GM19328 (cell line): ENCODE measurements at regions not wholly inside any gene's neighbourhood (a gene's known extent, or its start where the extent isn't known, plus 50 kb on each side); places are given as distances from the start of the nearest gene placed in this dataset.

Experiments used
- ATAC-seq: cut with Tn5 transposase; IDR thresholded peaks from one replicate; pipeline ENCODE4 v1.9.1; 2021; ENCODE audit warnings: mild to moderate bottlenecking, moderate library complexity; ENCODE audit not compliant: unreplicated experiment

- no peak for ATAC-seq
Measured at GRCh38 chr13:90084684-90085290, 1262.7 kb upstream of the MIR17HG start.

- ATAC-seq: no peak
Measured at GRCh38 chr13:90089051-90089450, 1258.4 kb upstream of the MIR17HG start.

GRCh38 chr13:90091611-90092010, 1255.9 kb upstream of the MIR17HG start:
- ATAC-seq: no peak

GRCh38 chr13:90094357-90094756, 1253.1 kb upstream of the MIR17HG start:
- ATAC-seq: no peak

GRCh38 chr13:90098577-90098976, 1248.9 kb upstream of the MIR17HG start:
- ATAC-seq: no peak

GRCh38 chr13:90099847-90100246, 1247.6 kb upstream of the MIR17HG start:
- ATAC-seq: no peak

GRCh38 chr13:90103099-90103784, 1244.2 kb upstream of the MIR17HG start:
- ATAC-seq: no peak

- ATAC-seq: no peak
Measured at GRCh38 chr13:90104764-90105163, 1242.7 kb upstream of the MIR17HG start.

GRCh38 chr13:90105276-90105675, 1242.2 kb upstream of the MIR17HG start:
- ATAC-seq: no peak

- ATAC-seq: no peak
Measured at GRCh38 chr13:90105849-90106496, 1241.5 kb upstream of the MIR17HG start.

- no peak for ATAC-seq
Measured at GRCh38 chr13:90107661-90108060, 1239.8 kb upstream of the MIR17HG start.

GRCh38 chr13:90108547-90108946, 1238.9 kb upstream of the MIR17HG start:
- no peak for ATAC-seq

- ATAC-seq: no peak
Measured at GRCh38 chr13:90116121-90116520, 1231.4 kb upstream of the MIR17HG start.

- ATAC-seq: no peak
Measured at GRCh38 chr13:90118467-90119071, 1228.9 kb upstream of the MIR17HG start.

GRCh38 chr13:90120026-90120425, 1227.5 kb upstream of the MIR17HG start:
- ATAC-seq: no peak

- ATAC-seq: no peak
Measured at GRCh38 chr13:90121784-90122183, 1225.7 kb upstream of the MIR17HG start.

GRCh38 chr13:90122531-90122930, 1225.0 kb upstream of the MIR17HG start:
- no peak for ATAC-seq

- ATAC-seq: no peak
Measured at GRCh38 chr13:90135558-90135957, 1211.9 kb upstream of the MIR17HG start.

- ATAC-seq: no peak
Measured at GRCh38 chr13:90142251-90142650, 1205.2 kb upstream of the MIR17HG start.

- ATAC-seq: no peak
Measured at GRCh38 chr13:90154311-90154960, 1193.1 kb upstream of the MIR17HG start.

GRCh38 chr13:90156390-90156789, 1191.1 kb upstream of the MIR17HG start:
- no peak for ATAC-seq
